Ovary (tissue), 3 donors: ENCODE measurements at regions not wholly inside any gene's neighbourhood (a gene's known extent, or its start where the extent isn't known, plus 50 kb on each side); places are given as distances from the start of the nearest gene placed in this dataset.

Experiments used
- EP300 ChIP-seq: sonication (generic); formaldehyde crosslinking; IDR thresholded peaks from one replicate; pipeline ENCODE4 v1.6.1; 2017; ENCODE audit warnings: antibody characterized with exemption
- POLR2A ChIP-seq: fragments of 450-650 bp; IDR thresholded peaks from one replicate; pipeline ENCODE4 v1.6.1; 2017; ENCODE audit warnings: antibody characterized with exemption, mild to moderate bottlenecking, moderate library complexity
- TF ChIP-seq, protein P1 (sequence below), 3 donors: fragments of 450-650 bp in 2 of 3; fragments of 200-600 bp in 1 of 3; IDR thresholded peaks; one replicate each; pipeline versions ENCODE4 v1.5.1 to v1.8.0; 2016 to 2022; ENCODE audit warnings: antibody characterized with exemption in 3 of 3, mild to moderate bottlenecking in 1 of 3
- donor health status: DM: no; HTN: no; CAD: no.

DNA sequence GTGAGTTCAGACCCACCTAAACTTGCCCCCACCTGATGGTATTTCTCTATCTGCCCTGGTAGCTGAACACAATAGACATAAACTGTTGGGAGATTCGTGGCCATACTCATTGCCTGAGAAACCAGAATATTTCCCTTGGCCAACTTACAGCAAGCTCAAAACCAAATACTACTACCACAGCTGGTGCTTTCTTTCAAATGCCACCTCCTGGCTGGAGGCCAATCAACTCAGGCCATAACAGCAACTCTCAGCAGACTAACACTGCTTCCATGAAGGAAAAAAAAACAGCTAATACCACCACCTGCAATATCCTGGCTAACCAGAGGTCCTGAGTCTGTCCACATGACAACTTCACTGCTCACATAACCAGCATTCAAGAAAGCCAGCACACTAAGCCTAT, 373.1 kb downstream of the CMPK2 start:
- TF ChIP-seq, protein P1, sequence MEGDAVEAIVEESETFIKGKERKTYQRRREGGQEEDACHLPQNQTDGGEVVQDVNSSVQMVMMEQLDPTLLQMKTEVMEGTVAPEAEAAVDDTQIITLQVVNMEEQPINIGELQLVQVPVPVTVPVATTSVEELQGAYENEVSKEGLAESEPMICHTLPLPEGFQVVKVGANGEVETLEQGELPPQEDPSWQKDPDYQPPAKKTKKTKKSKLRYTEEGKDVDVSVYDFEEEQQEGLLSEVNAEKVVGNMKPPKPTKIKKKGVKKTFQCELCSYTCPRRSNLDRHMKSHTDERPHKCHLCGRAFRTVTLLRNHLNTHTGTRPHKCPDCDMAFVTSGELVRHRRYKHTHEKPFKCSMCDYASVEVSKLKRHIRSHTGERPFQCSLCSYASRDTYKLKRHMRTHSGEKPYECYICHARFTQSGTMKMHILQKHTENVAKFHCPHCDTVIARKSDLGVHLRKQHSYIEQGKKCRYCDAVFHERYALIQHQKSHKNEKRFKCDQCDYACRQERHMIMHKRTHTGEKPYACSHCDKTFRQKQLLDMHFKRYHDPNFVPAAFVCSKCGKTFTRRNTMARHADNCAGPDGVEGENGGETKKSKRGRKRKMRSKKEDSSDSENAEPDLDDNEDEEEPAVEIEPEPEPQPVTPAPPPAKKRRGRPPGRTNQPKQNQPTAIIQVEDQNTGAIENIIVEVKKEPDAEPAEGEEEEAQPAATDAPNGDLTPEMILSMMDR (IDR thresholded peaks at IDR 0.05) = no peak
- no peak for TF ChIP-seq EP300
- no peak for TF ChIP-seq POLR2A
